GM21528 (cell line): ENCODE measurements at regions not wholly inside any gene's neighbourhood (a gene's known extent, or its start where the extent isn't known, plus 50 kb on each side); places are given as distances from the start of the nearest gene placed in this dataset.
A peak's percentile ranks its signal among the peaks of the same experiment; 100 is the strongest.
"Not testable (repeated sequence)": the region's sequence is repeated elsewhere in the genome, so short reads cannot be mapped to it uniquely, and the experiment has no call there.

ENCODE experiments used
- ATAC-seq: cut with Tn5 transposase; IDR thresholded peaks from one replicate; pipeline ENCODE4 v1.9.1; 2021; ENCODE audit warnings: mild to moderate bottlenecking, moderate library complexity; ENCODE audit not compliant: unreplicated experiment, low FRiP score

- ATAC-seq = not testable (repeated sequence)
Observed at GRCh38 chr15:85263842-85264440, 116.5 kb upstream of the AKAP13 start.

GRCh38 chr15:85264614-85265190 is 115.7 kb upstream of the AKAP13 start:
- ATAC-seq = not testable (repeated sequence)

- ATAC-seq = not testable (repeated sequence)
Observed at GRCh38 chr15:85267158-85267857, 113.1 kb upstream of the AKAP13 start.

- no peak for ATAC-seq
Observed at GRCh38 chr15:85274315-85275050, 105.9 kb upstream of the AKAP13 start.

- no peak for ATAC-seq
Observed at GRCh38 chr15:85276508-85276907, 103.9 kb upstream of the AKAP13 start.

GRCh38 chr15:85276921-85277320 is 103.5 kb upstream of the AKAP13 start:
- no peak for ATAC-seq

GRCh38 chr15:85277847-85278370 is 102.5 kb upstream of the AKAP13 start:
- ATAC-seq = no peak

- ATAC-seq = no peak
Observed at GRCh38 chr15:85280203-85280602, 100.2 kb upstream of the AKAP13 start.

- no peak for ATAC-seq
Observed at GRCh38 chr15:85281293-85281882, 99.0 kb upstream of the AKAP13 start.

- no peak for ATAC-seq
Observed at GRCh38 chr15:85282504-85283115, 97.8 kb upstream of the AKAP13 start.

GRCh38 chr15:85283815-85284214 is 96.6 kb upstream of the AKAP13 start:
- peak; percentile 75 for ATAC-seq

- peak; percentile 49 for ATAC-seq
Observed at GRCh38 chr15:85284497-85284896, 95.9 kb upstream of the AKAP13 start.

- ATAC-seq = no peak
Observed at GRCh38 chr15:85289677-85290365, 90.6 kb upstream of the AKAP13 start.

- not testable (repeated sequence) for ATAC-seq
Observed at GRCh38 chr15:85292583-85292982, 87.8 kb upstream of the AKAP13 start.

- ATAC-seq = peak; percentile 89
Observed at GRCh38 chr15:85296615-85297402, 83.6 kb upstream of the AKAP13 start.

- ATAC-seq = no peak
Observed at GRCh38 chr15:85297537-85297936, 82.9 kb upstream of the AKAP13 start.

GRCh38 chr15:85298366-85298765 is 82.0 kb upstream of the AKAP13 start:
- no peak for ATAC-seq

- no peak for ATAC-seq
Observed at GRCh38 chr15:85298941-85299340, 81.5 kb upstream of the AKAP13 start.

- ATAC-seq = no peak
Observed at GRCh38 chr15:85302271-85302670, 78.1 kb upstream of the AKAP13 start.
